COLO668 (cell line): ENCODE measurements at regions not wholly inside any gene's neighbourhood (a gene's known extent, or its start where the extent isn't known, plus 50 kb on each side); places are given as distances from the start of the nearest gene placed in this dataset.
"Not testable (repeated sequence)": the region's sequence is repeated elsewhere in the genome, so short reads cannot be mapped to it uniquely, and the experiment has no call there.

Experiments
- DNase-seq: peaks from one replicate; lab custom pipeline; 2025; ENCODE audit not compliant: unreplicated experiment; lab: John Stamatoyannopoulos, UW

GRCh38 chr5:115751176-115751575 is 65.3 kb downstream of the CDO1 start:
- DNase-seq = no peak

GRCh38 chr5:115749016-115749415 is 67.4 kb downstream of the CDO1 start:
- no peak for DNase-seq

- DNase-seq = not testable (repeated sequence)
Observed at GRCh38 chr5:115739245-115739644, 77.2 kb downstream of the CDO1 start.

DNA sequence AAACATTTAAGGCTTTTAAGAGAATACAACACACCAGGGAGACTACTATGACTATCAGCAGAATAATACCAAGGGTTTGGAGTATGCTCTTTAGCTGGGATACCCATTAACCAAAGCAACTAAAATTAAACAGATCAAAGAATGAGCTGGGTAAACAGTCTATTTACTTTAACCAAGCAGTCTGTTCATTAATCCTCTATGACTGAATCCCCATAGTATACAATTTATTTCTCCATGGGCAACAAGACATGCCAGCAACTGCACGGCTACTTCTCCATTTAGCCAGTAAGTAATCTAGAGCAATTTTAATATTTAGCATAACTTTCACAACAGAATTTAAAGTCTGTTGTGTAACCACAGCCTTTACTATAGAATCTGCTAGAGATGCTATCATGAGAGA is 77.6 kb downstream of the CDO1 start:
- no peak for DNase-seq

DNA sequence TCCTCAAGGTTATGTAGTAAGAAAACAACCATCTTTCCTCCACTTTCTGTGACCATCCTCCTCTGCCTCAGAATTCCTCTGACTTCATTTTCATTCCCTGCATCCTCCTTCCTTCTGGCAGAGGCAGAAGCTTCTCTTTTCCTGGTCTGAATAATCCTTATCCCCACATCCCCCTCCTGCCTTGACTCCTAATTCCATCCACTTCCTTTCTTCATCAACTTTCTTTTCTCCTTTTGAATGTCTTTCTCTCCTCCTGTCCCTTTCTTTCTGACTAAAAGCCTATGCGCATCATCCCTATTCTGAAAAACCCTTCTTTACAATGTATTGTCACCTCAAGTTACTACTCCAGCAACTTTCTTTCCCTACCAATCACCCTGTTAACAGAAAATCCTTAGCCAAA is 79.0 kb downstream of the CDO1 start:
- DNase-seq = no peak

- DNase-seq = no peak
Observed at GRCh38 chr5:115736690-115737005, 79.8 kb downstream of the CDO1 start.

DNA sequence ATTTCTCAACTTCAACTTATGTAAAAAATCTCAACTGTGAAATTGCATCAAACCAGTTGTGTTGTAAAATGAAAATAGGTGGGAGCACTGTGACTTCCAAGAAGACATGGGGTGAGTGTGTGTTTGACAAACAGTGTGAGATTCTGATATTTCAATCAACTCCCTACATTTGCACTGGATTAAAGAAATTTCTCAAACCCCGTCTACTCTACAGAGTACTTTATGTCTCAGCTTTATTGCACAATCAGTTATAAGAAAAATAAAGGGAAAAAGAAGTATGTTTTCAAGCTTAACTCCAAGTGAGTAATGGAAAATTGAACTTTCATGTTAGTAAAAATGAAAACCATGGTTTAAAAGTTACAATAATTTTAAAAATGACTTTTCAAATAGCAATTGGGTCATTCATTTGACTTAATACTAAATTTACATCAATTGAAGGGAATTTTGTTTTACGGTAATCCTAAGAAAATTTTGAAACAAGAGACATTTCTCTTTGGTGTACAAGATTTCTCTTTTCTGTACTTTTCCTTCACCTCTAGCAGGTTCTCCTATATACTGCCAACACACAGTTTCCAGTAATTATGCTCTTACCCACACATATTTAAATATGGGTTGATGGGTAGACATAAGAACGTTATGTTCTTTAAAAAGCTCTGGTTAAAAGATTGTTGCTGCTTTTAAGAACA is 80.3 kb downstream of the CDO1 start:
- no peak for DNase-seq

GRCh38 chr5:115735108-115735998 is 81.1 kb downstream of the CDO1 start:
- DNase-seq = no peak

GRCh38 chr5:115733607-115734006 is 82.9 kb downstream of the CDO1 start:
- no peak for DNase-seq

- DNase-seq = no peak
Observed at GRCh38 chr5:115732026-115732425, 84.4 kb downstream of the CDO1 start.

DNA sequence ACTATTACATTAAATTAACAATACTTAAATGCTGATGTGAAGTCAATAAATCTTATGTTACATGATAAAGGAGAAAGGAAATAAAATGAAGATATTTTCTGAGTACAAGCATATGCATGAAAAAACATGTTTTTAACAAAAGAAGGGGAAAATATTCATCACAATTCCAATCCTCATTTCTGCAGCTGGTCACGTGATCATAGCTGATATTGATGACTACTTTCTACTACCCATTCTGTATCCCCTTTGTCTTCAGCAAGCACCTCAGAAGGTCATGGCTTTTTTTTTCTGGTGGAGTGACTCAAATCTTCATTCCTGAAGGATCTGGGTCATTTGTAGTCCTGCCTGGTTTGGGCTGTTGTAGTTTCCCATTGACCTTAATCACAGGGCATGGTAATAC is 90.9 kb downstream of the CDO1 start:
- DNase-seq = no peak

- DNase-seq = no peak
Observed at GRCh38 chr5:115723220-115723619, 93.2 kb downstream of the CDO1 start.

DNA sequence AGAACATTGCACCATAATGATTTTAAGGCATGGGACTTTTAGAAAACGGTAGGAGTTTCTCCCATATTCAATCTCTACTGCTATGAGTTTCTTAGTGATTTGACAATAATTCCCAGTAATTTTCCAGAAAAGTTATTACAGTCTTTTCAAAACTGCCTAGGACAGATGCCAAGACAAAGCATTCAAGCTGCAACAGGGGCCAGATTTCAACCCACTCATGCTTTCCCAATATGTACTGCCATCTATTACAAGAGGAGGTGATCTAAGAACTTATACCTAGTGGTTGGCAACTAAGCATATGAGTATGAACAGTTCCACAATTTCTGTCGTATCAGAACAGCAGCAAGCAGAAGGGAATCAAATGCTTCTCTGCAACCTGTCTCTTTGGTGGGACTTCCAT is 95.1 kb upstream of the TMED7 start:
- no peak for DNase-seq

GRCh38 chr5:115718927-115719326 is 93.1 kb upstream of the TMED7 start:
- no peak for DNase-seq

- no peak for DNase-seq
Observed at GRCh38 chr5:115713408-115713807, 87.6 kb upstream of the TMED7 start.

DNA sequence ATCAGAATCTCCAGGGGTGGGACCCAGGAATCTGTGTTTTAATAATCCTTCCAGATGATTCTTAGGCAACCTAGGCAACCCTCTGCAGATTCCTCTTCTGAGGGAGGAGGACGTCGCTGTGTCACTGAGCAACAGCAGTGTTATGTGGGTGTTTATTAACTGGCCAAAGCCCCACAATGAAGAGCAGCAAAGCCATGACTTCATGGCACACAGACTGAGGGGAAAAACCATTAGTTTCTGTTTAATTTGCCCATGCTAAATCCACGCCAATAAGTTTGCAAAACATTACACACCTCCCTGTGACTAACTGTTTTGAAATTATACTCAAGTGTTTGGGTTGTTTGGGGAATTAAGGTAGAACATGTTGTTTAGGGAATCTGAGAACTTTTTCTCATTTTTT is 83.7 kb upstream of the TMED7 start:
- DNase-seq = no peak

DNA sequence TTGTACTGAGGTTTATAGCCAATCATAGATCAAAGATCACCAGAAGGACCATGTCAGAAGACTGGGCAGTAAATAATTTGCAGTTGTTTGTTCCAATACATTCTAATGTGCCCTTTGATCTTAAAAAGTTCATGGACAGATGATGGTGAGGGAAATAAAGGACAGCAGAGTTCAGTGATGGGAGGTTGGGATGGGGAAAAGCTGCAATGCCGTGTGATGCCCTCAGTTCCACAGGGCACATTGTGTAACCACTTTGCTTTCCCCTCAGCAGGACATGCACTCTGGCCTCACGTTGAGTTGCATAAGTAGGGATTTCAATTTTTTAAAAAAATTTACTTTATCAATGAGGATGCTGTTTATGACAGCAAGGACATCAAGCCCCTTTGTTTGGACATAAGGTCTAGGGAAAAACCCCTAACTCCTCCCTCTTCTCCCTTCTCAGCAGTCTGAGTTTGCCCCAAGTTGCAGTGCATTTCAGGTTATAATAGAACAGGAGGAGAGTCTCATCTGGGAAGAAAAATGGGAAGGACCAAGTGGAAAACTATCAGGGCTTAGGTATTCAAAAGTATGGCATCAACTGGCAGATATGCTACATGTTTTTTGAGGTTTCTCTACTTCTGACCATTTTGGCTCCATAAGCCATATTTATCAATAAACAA is 83.1 kb upstream of the TMED7 start:
- DNase-seq = no peak

DNA sequence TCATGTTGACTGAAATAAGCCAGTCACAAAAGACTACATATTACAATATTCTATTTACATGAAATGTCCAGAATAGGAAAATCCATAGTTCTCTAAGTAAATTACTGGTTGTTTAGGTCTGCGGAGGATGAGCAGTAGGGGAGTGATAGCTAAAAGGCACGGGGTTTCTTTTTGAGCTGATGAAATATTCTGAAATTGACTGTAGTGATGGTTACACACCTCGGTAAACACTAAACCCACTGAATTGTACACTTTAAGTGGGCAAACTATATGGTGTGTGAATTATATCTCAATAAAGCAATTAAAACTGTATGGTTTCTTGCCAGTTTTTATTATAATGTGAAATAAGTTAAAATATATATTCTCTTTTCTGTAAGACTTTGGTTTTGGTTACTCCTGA is 77.7 kb upstream of the TMED7 start:
- no peak for DNase-seq

- no peak for DNase-seq
Observed at GRCh38 chr5:115702025-115702424, 76.2 kb upstream of the TMED7 start.

DNA sequence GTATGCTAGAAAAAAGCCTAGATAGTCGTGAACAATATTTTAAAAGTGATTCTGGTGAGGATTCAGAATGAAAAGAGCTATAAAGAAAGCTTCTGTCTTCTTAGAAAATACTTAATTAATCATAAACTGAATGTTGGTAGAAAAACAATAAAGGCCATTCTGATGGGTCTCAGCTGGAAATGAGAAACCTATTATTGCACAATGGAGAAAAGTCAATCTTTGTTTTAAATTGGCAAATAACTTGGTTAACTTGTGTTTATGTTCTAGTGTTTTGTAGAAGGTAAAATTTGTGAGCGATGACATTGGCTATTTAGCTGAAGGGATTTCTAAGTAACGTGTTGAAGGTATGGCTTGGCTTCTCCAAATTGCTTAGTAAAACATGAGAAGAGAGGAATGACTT is 74.1 kb upstream of the TMED7 start:
- DNase-seq = no peak

DNA sequence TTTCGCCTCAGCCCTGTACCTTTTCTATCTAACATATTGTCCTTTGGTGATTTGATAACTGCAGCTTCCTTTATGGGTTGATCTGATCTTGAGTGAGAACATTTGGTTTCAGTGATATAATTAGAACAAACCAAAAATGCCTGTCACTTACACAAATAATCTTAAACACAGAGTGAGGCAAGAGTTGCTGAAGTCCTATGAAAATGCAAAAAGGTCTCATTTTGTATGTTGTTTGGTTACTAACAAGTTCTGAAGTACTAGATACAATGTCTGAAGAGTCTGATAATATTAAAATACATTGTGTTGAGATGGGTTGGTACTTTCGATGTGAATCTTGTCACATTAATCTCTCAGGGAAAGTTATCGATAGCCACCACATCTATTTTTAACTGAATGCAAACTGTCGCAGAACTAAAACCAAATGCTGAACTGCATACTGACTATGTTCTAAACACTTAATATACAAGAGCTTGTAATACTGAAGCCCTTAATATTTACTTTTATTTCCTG is 70.4 kb upstream of the TMED7 start:
- DNase-seq = no peak

- DNase-seq = no peak
Observed at GRCh38 chr5:115695310-115695880, 69.6 kb upstream of the TMED7 start.
